NCI-H2171 treated with DMSO at 0.1 percent for 48 hours (cell line): ENCODE measurements at regions not wholly inside any gene's neighbourhood (a gene's known extent, or its start where the extent isn't known, plus 50 kb on each side); places are given as distances from the start of the nearest gene placed in this dataset.
"Not testable (repeated sequence)": the region's sequence is repeated elsewhere in the genome, so short reads cannot be mapped to it uniquely, and the experiment has no call there.

Source experiments
- DNase-seq: peaks from one replicate; lab custom pipeline; 2025; lab: John Stamatoyannopoulos, UW

GRCh38 chr15:30842798-30843472 lies 60.8 kb upstream of the FAN1 start:
- DNase-seq = not testable (repeated sequence)

GRCh38 chr15:30845536-30845935 lies 58.2 kb upstream of the FAN1 start:
- DNase-seq = not testable (repeated sequence)
